Colonic mucosa (tissue), 4 donors: ENCODE measurements at regions not wholly inside any gene's neighbourhood (a gene's known extent, or its start where the extent isn't known, plus 50 kb on each side); places are given as distances from the start of the nearest gene placed in this dataset.

ENCODE experiments used
- DNase-seq: peaks from one replicate; pipeline ENCODE4 v3.0.0-alpha.2; 2020
- H3K27ac ChIP-seq: fragments of 200-600 bp; one replicate; pipeline ENCODE4 v1.8.0; 2021
- H3K27me3 ChIP-seq: fragments of 200-600 bp; one replicate; pipeline ENCODE4 v1.8.0; 2021
- H3K36me3 ChIP-seq: fragments of 200-600 bp; one replicate; pipeline ENCODE4 v1.8.0; 2021
- H3K4me1 ChIP-seq: fragments of 200-600 bp; one replicate; pipeline ENCODE4 v1.8.0; 2021; ENCODE audit warnings: mild to moderate bottlenecking
- H3K4me3 ChIP-seq: fragments of 200-600 bp; one replicate; pipeline ENCODE4 v1.8.0; 2021
- H3K9ac ChIP-seq, 2 donors: one replicate each; pipeline ENCODE4 v1.7.0; 2013; ENCODE audit warnings: control low read depth in 2 of 2, low read depth in 2 of 2, low read length in 2 of 2
- H3K9me3 ChIP-seq: fragments of 200-600 bp; one replicate; pipeline ENCODE4 v1.8.0; 2021
- intact Hi-C: fragments of 100-400 bp; cut with DNase I; formaldehyde crosslinking; loops from one replicate; pipeline ENCODE4 v1.14.1; 2022
- TF ChIP-seq, protein P1 (sequence below): fragments of 200-600 bp; IDR thresholded peaks from one replicate; pipeline ENCODE4 v1.8.0; 2022; ENCODE audit warnings: antibody characterized with exemption, mild to moderate bottlenecking
- donor health status: healthy.
- donor health status: DM: no; HTN: no; CAD: no.
- donor health status: DM: no; HTN: no; CAD: no.

DNA sequence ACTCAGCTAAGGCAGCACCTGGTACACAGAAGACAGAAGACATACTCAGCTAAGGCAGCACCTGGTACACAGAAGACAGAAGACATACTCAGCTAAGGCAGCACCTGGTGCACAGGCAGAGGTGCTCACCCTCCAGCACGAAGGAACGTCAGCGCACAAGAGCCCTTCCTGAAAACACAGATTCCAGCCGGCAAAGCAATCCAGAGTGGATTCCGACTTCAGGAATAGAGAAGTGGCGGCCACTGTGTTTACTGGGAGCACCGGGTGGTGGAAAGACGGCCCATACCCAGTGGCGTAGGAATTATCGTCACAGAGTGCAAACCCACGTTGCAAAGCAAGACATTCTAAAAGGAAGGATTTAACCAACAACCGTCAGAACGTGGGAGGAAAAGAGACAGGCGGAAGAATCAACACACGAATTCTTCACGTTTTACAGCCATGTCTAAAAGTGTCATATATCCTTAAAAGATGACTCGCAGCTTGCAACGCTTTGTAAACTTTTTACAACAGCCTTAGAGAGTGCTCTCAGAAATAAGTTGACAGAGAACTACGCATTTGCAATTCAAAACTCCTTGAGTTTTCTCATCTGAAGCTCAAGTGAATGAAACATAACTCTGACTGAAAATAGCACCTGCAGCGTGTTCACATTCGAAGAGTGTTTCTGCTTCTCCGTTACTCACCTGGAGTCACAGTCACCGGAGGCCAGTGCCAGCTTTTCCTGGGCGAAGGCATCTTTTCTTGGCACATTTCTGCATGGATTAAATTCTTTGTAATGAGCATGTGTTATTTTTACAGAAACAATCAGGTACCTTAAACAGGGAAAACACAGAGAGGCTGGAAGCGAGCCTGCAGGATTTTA lies 55.8 kb upstream of the GALNT9 start:
- H3K27ac ChIP-seq = no peak overlapping the region
- TF ChIP-seq, protein P1, sequence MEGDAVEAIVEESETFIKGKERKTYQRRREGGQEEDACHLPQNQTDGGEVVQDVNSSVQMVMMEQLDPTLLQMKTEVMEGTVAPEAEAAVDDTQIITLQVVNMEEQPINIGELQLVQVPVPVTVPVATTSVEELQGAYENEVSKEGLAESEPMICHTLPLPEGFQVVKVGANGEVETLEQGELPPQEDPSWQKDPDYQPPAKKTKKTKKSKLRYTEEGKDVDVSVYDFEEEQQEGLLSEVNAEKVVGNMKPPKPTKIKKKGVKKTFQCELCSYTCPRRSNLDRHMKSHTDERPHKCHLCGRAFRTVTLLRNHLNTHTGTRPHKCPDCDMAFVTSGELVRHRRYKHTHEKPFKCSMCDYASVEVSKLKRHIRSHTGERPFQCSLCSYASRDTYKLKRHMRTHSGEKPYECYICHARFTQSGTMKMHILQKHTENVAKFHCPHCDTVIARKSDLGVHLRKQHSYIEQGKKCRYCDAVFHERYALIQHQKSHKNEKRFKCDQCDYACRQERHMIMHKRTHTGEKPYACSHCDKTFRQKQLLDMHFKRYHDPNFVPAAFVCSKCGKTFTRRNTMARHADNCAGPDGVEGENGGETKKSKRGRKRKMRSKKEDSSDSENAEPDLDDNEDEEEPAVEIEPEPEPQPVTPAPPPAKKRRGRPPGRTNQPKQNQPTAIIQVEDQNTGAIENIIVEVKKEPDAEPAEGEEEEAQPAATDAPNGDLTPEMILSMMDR = no peak
- no peaks in the 10 kb centered on the region for H3K9me3 ChIP-seq
- no peaks in the 10 kb centered on the region for H3K4me1 ChIP-seq
- intact Hi-C loops = no loop called here
- H3K36me3 ChIP-seq = no peaks in the 10 kb centered on the region
- no peak overlapping the region for H3K9ac ChIP-seq
- no peak for DNase-seq
- no peak overlapping the region for H3K4me3 ChIP-seq
- H3K27me3 ChIP-seq = no peaks in the 10 kb centered on the region

DNA sequence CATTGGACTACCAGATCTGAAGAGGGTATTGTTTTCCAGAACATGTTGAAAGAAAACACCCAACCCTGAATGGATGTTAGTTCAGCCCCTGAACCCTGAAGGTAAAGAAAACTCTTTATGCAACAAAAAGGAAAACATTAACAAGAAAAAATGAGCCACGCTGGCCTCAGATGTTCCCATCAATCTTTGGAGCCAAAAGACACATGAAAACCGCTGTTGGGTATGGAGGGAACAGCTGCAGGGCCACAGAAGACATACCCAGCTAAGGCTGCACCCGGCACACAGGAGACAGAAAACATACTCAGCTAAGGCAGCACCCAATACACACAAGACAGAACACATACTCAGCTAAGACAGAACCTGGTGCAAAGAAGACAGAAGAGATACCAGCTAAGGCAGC lies 51.3 kb upstream of the GALNT9 start:
- H3K27ac ChIP-seq = no peak overlapping the region
- intact Hi-C loops = no loop called here
- H3K36me3 ChIP-seq = no peaks in the 10 kb centered on the region
- H3K4me1 ChIP-seq = no peaks in the 10 kb centered on the region
- H3K4me3 ChIP-seq = no peak overlapping the region
- H3K9ac ChIP-seq = no peak overlapping the region
- H3K27me3 ChIP-seq = no peaks in the 10 kb centered on the region
- H3K9me3 ChIP-seq = no peaks in the 10 kb centered on the region
- no peak for DNase-seq
- TF ChIP-seq, protein P1 = no peak

DNA sequence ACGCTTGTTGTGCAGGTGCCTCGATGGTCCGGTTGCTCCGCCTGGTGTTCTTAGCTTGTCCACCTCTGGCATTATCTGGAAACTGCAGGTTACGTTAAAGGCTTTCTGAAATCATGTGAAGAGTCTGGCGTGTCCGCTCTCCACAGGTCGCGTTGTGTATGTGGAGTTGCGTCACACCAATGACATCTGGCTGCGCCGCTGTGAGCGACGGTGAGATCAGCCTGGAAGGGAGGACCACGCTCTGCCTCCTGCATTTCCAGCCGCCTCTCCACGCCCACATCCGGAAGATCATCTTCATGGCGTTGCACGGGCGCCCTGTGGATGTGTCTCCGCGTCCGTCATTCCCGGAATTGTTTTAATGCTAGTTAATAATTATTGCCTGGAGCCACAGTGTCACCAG lies 50.6 kb upstream of the GALNT9 start:
- TF ChIP-seq, protein P1 = no peak
- DNase-seq = no peak
- H3K36me3 ChIP-seq = no peaks in the 10 kb centered on the region
- H3K9ac ChIP-seq = no peak overlapping the region
- H3K9me3 ChIP-seq = no peaks in the 10 kb centered on the region
- no peak overlapping the region for H3K4me3 ChIP-seq
- H3K27me3 ChIP-seq = no peaks in the 10 kb centered on the region
- no peak overlapping the region for H3K27ac ChIP-seq
- H3K4me1 ChIP-seq = no peaks in the 10 kb centered on the region
- intact Hi-C loops = no loop called here

DNA sequence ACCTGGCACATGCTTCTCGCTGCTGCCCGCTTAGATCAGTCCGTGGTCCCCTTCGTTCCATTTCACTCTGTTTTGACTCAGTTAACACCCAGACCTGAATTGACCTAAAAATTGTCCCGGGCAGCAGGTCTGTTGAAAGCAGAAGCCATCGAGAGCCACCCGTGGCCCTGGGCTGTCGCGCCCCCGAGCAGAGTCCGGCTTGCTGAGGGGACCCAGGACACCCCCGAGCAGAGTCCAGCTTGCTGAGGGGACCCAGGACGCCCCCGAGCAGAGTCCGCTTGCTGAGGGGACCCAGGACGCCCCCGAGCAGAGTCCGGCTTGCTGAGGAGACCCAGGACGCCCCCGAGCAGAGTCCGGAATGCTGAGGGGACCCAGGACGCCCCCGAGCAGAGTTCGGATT lies 50.2 kb upstream of the GALNT9 start:
- TF ChIP-seq, protein P1 = no peak
- H3K4me1 ChIP-seq = no peaks in the 10 kb centered on the region
- intact Hi-C loops = no loop called here
- no peaks in the 10 kb centered on the region for H3K9me3 ChIP-seq
- no peaks in the 10 kb centered on the region for H3K27me3 ChIP-seq
- DNase-seq = no peak
- H3K4me3 ChIP-seq = no peak overlapping the region
- H3K27ac ChIP-seq = no peak overlapping the region
- no peaks in the 10 kb centered on the region for H3K36me3 ChIP-seq
- no peak overlapping the region for H3K9ac ChIP-seq
